ENCODE measurements at regions not wholly inside any gene's neighbourhood (a gene's known extent, or its start where the extent isn't known, plus 50 kb on each side); places are given as distances from the start of the nearest gene placed in this dataset.
A peak's percentile ranks its signal among the peaks of the same experiment; 100 is the strongest.

- Histone ChIP-seq H3K27ac (ENCODE audit: insufficient read length, low read depth, low read length) (no peak overlapping the region), H3T11ph (ENCODE audit: low read length) (no peak overlapping the region), H2AFZ (ENCODE audit: low read length) (no peak overlapping the region), H3K4me2 (ENCODE audit: insufficient read depth, insufficient read length, low read length) (no peak overlapping the region), H2BK12ac (ENCODE audit: insufficient read length, low read depth, low read length) (no peak overlapping the region), H3K27me3 (ENCODE audit: insufficient read depth, low read length) (no peaks in the 10 kb centered on the region), H4K5ac (ENCODE audit: insufficient read length, low read depth, low read length) (no peak overlapping the region), H2BK120ac (ENCODE audit: low read depth, low read length, poor library complexity, severe bottlenecking) (no peak overlapping the region), H3K4me1 (ENCODE audit: insufficient read depth, low read length) (no peaks in the 10 kb centered on the region), H3K9ac (ENCODE audit: extremely low read depth, insufficient read length, low read length) (no peak overlapping the region), H2AK5ac (ENCODE audit: insufficient read length, low read length) (no peak overlapping the region), H3K56ac (ENCODE audit: insufficient read length, low read depth, low read length) (no peak overlapping the region), H2BK5ac (ENCODE audit: insufficient read length, low read length) (no peak overlapping the region), H3K23me2 (ENCODE audit: insufficient read length, low read depth, low read length, poor library complexity, severe bottlenecking) (no peaks in the 10 kb centered on the region), H4K20me1 (ENCODE audit: control insufficient read depth, insufficient read depth, insufficient read length) (no peaks in the 10 kb centered on the region), H3K4ac (ENCODE audit: low read depth, low read length) (no peak overlapping the region), H3K18ac (ENCODE audit: insufficient read length, low read depth, low read length) (no peak overlapping the region), H3K79me2 (ENCODE audit: insufficient read depth, low read length) (peaks cover 1% of the 10 kb centered on the region; the same call in 1 of the 2 replicates), H4K91ac (ENCODE audit: insufficient read length, low read depth, low read length) (no peak overlapping the region), H3K23ac (ENCODE audit: insufficient read length, low read depth, low read length) (no peak overlapping the region), H4K8ac (replicated peaks; ENCODE audit: insufficient read length, low read depth, low read length) (no peak overlapping the region), H3K9me3 (ENCODE audit: control insufficient read depth, low read depth, low read length) (no peaks in the 10 kb centered on the region), H3K14ac (ENCODE audit: insufficient read depth, low read length) (no peak overlapping the region), H3K79me1 (ENCODE audit: insufficient read depth, low read depth, low read length, poor library complexity, severe bottlenecking) (no peaks in the 10 kb centered on the region), H2BK15ac (ENCODE audit: low read depth, low read length) (no peak overlapping the region), H2BK20ac (ENCODE audit: low read depth, low read length, poor library complexity, severe bottlenecking) (no peak overlapping the region)
- H3K27ac Mint-ChIP-seq: no peak overlapping the region
- no CpG with 5 or more reads among the region's 1 CpG for WGBS (ENCODE audit: extremely low coverage, insufficient read length, low lambda C conversion rate)
- TF ChIP-seq CTCF (conservative IDR thresholded peaks at IDR 0.05): peak; percentile 36; the same call in 2 of the 3 replicates
- no peak for DNase-seq
- H3K4me3 Mint-ChIP-seq: no peak overlapping the region
- H3K9me3 Mint-ChIP-seq: no peaks in the 10 kb centered on the region
- peaks cover 0 to 13% of the 10 kb centered on the region in 2 experiments; a peak in 2 of 4 replicates for H3K4me1 Mint-ChIP-seq
- no peaks in the 10 kb centered on the region for H3K27me3 Mint-ChIP-seq (ENCODE audit: low read depth)
- no peaks in the 10 kb centered on the region for H3K36me3 Mint-ChIP-seq (ENCODE audit: insufficient read depth in 1 of 3, low read depth in 3 of 3)
Measured at GRCh38 chrX:98452456-98452855, 1568.7 kb downstream of the RPA4 start.

Measured in H9 (cell line).